Right lobe of liver (tissue), 4 donors: ENCODE measurements at regions not wholly inside any gene's neighbourhood (a gene's known extent, or its start where the extent isn't known, plus 50 kb on each side); places are given as distances from the start of the nearest gene placed in this dataset.

Experiments
- CTCF ChIP-seq, 4 donors: fragments of 200-600 bp in 3 of 4; fragments of 450-650 bp in 1 of 4; IDR thresholded peaks; one replicate each; pipeline versions ENCODE4 v1.5.1 to v1.8.0; 2016 to 2022; ENCODE audit warnings: antibody characterized with exemption in 4 of 4, mild to moderate bottlenecking in 2 of 4
- POLR2A ChIP-seq: fragments of 450-650 bp; IDR thresholded peaks from one replicate; pipeline ENCODE4 v1.6.1; 2017; ENCODE audit warnings: antibody characterized with exemption, mild to moderate bottlenecking
- donor health status: DM: no; HTN: no; CAD: no.
- donor health status: DM: no; HTN: no; CAD: no.
- donor health status: DM: no; HTN: yes; CAD: no.

GRCh38 chr6:68458447-68458846 is 176.6 kb upstream of the ADGRB3 start:
- TF ChIP-seq CTCF (IDR thresholded peaks at IDR 0.05): no peak
- no peak for TF ChIP-seq POLR2A
